ENCODE measurements at regions not wholly inside any gene's neighbourhood (a gene's known extent, or its start where the extent isn't known, plus 50 kb on each side); places are given as distances from the start of the nearest gene placed in this dataset.

DNA sequence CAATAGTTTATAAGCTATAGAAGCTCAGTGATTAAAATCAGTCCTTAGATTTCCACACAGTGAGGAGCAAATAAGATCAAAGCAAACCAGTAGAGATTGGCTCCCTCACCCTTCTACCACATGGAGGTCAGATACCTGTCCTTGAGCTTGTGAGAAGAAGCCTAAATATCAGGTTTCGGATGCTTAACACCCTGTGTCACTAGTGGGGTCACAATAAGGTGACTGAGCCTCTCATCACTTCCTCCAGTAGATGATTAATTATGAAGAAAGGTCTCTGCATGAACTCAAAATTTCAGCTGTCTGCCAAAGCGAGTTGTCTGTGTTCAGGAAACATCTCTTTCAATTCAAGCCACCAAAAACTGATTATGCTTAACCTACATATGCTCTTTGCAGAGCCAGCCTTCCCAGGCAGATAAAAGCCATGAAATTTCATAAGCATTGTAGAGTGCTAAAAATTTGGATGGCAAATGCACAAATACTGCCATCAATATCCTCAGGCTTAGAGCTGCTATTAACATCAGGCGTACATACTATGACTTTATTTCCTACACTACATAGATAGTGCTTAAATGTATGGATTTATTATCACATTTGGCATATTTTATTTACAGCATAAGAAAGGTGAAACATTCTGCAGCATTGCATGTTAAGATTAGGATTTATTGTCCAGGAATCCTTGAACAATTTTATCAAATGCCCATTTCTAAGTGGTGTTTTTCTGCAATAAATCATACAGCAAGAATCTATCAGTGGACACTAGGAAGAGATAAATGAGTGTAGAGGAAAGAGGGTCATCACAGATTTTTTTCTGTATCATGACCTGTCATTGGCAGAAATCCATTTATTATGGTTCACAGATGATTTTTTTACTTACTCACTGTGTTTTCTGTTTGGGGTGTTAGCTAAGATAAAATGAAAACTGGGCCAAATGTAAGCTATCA lies 285.1 kb upstream of the SP8 start:
- H3K36me3 ChIP-seq (ENCODE audit: insufficient read depth, low read length): no peaks in the 10 kb centered on the region
- no peak overlapping the region for H3K9ac ChIP-seq (ENCODE audit: low read depth, low read length, poor library complexity, severe bottlenecking)
- H2AFZ ChIP-seq (ENCODE audit: low read length): no peak overlapping the region
- no peaks in the 10 kb centered on the region for H3K9me3 ChIP-seq (ENCODE audit: insufficient read depth, low read depth, low read length)
- H4K20me1 ChIP-seq (ENCODE audit: insufficient read depth, low read length, poor library complexity, severe bottlenecking): no peaks in the 10 kb centered on the region
- no peaks in the 10 kb centered on the region for H3K79me2 ChIP-seq (ENCODE audit: insufficient read depth, low read length)
- H3K4me1 ChIP-seq (ENCODE audit: insufficient read depth, low read length, poor library complexity, severe bottlenecking): peaks cover 6% of the 10 kb centered on the region
- TF ChIP-seq, protein P1, sequence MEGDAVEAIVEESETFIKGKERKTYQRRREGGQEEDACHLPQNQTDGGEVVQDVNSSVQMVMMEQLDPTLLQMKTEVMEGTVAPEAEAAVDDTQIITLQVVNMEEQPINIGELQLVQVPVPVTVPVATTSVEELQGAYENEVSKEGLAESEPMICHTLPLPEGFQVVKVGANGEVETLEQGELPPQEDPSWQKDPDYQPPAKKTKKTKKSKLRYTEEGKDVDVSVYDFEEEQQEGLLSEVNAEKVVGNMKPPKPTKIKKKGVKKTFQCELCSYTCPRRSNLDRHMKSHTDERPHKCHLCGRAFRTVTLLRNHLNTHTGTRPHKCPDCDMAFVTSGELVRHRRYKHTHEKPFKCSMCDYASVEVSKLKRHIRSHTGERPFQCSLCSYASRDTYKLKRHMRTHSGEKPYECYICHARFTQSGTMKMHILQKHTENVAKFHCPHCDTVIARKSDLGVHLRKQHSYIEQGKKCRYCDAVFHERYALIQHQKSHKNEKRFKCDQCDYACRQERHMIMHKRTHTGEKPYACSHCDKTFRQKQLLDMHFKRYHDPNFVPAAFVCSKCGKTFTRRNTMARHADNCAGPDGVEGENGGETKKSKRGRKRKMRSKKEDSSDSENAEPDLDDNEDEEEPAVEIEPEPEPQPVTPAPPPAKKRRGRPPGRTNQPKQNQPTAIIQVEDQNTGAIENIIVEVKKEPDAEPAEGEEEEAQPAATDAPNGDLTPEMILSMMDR (conservative IDR thresholded peaks at IDR 0.05; ENCODE audit: low read length): no peak
- no peak for TF ChIP-seq EZH2phosphoT487 (IDR thresholded peaks at IDR 0.05; ENCODE audit: borderline replicate concordance)
- no peaks in the 10 kb centered on the region for H3F3A ChIP-seq (ENCODE audit: low read depth)
- H3K4me3 ChIP-seq (ENCODE audit: low read length, poor library complexity, severe bottlenecking): no peak overlapping the region
- H3K9me2 ChIP-seq (replicated peaks; ENCODE audit: low read depth, low read length): no peaks in the 10 kb centered on the region
- H3K27me3 ChIP-seq (ENCODE audit: insufficient read depth, low read length, poor library complexity, severe bottlenecking): no peaks in the 10 kb centered on the region
- no peak overlapping the region for H3K4me2 ChIP-seq (ENCODE audit: low read depth, low read length, poor library complexity, severe bottlenecking)

DNA sequence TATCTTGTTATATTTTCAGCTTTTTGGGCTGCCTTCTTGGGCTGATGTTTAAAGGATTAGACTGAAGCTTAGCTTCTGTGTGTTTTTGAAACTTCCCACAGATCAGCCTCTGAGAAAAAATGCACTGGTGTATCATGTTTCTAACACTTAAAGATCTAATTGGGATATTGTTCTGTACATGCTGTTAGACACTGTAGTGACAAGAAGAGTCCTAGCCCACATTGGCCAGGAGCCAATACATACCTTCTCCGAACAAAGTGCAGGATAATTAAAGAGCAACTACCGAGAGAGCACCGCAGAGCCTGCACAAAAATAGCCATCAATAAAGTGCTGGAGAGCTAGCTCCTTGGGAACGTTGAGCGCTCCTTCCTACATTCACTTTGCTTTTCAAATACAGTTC lies 289.4 kb upstream of the SP8 start:
- H3K9me3 ChIP-seq (ENCODE audit: insufficient read depth, low read depth, low read length): no peaks in the 10 kb centered on the region
- H3K79me2 ChIP-seq (ENCODE audit: insufficient read depth, low read length): no peaks in the 10 kb centered on the region
- H3K4me2 ChIP-seq (ENCODE audit: low read depth, low read length, poor library complexity, severe bottlenecking): no peak overlapping the region
- H3K27me3 ChIP-seq (ENCODE audit: insufficient read depth, low read length, poor library complexity, severe bottlenecking): no peaks in the 10 kb centered on the region
- TF ChIP-seq, protein P1 (conservative IDR thresholded peaks at IDR 0.05; ENCODE audit: low read length): no peak
- TF ChIP-seq EZH2phosphoT487 (IDR thresholded peaks at IDR 0.05; ENCODE audit: borderline replicate concordance): no peak
- no peaks in the 10 kb centered on the region for H3K9me2 ChIP-seq (replicated peaks; ENCODE audit: low read depth, low read length)
- H3K4me3 ChIP-seq (ENCODE audit: low read length, poor library complexity, severe bottlenecking): no peak overlapping the region
- no peaks in the 10 kb centered on the region for H4K20me1 ChIP-seq (ENCODE audit: insufficient read depth, low read length, poor library complexity, severe bottlenecking)
- no peaks in the 10 kb centered on the region for H3F3A ChIP-seq (ENCODE audit: low read depth)
- H2AFZ ChIP-seq (ENCODE audit: low read length): no peak overlapping the region
- H3K4me1 ChIP-seq (ENCODE audit: insufficient read depth, low read length, poor library complexity, severe bottlenecking): no peaks in the 10 kb centered on the region
- no peak overlapping the region for H3K9ac ChIP-seq (ENCODE audit: low read depth, low read length, poor library complexity, severe bottlenecking)
- H3K36me3 ChIP-seq (ENCODE audit: insufficient read depth, low read length): no peaks in the 10 kb centered on the region

DNA sequence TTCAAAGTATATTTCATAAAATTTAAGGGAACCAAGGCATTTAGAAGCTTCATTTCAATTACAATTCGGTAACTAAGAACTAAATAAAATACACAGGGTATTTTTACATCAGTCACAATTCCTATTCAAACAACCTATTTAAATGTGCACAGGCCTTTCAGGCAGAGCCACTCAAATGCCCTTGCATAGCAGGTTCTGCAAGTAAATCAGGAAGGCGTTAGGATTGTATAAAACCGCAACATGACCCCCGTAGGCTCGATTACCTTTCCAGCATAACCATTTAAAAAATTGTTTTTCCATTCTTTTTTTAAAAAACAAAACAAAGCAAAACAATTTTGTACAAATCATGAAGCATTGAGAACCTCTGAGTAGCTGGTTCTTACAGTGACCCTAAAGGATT lies 289.9 kb upstream of the SP8 start:
- Histone ChIP-seq H2AFZ (ENCODE audit: low read length) (no peak overlapping the region), H3K79me2 (ENCODE audit: insufficient read depth, low read length) (no peaks in the 10 kb centered on the region), H3K36me3 (ENCODE audit: insufficient read depth, low read length) (no peaks in the 10 kb centered on the region), H3K4me3 (ENCODE audit: low read length, poor library complexity, severe bottlenecking) (no peak overlapping the region), H3F3A (ENCODE audit: low read depth) (no peaks in the 10 kb centered on the region), H4K20me1 (ENCODE audit: insufficient read depth, low read length, poor library complexity, severe bottlenecking) (no peaks in the 10 kb centered on the region), H3K9me3 (ENCODE audit: insufficient read depth, low read depth, low read length) (no peaks in the 10 kb centered on the region), H3K9ac (ENCODE audit: low read depth, low read length, poor library complexity, severe bottlenecking) (no peak overlapping the region), H3K27me3 (ENCODE audit: insufficient read depth, low read length, poor library complexity, severe bottlenecking) (no peaks in the 10 kb centered on the region), H3K4me2 (ENCODE audit: low read depth, low read length, poor library complexity, severe bottlenecking) (no peak overlapping the region), H3K9me2 (replicated peaks; ENCODE audit: low read depth, low read length) (no peaks in the 10 kb centered on the region), H3K4me1 (ENCODE audit: insufficient read depth, low read length, poor library complexity, severe bottlenecking) (no peaks in the 10 kb centered on the region)
- TF ChIP-seq EZH2phosphoT487 (IDR thresholded peaks at IDR 0.05; ENCODE audit: borderline replicate concordance): no peak
- TF ChIP-seq, protein P1 (conservative IDR thresholded peaks at IDR 0.05; ENCODE audit: low read length): no peak
